ENCODE measurements at regions not wholly inside any gene's neighbourhood (a gene's known extent, or its start where the extent isn't known, plus 50 kb on each side); places are given as distances from the start of the nearest gene placed in this dataset.
"Not testable (repeated sequence)": the region's sequence is repeated elsewhere in the genome, so short reads cannot be mapped to it uniquely, and the experiment has no call there.

- DNase-seq, result no peak
These were observed 1630.1 kb upstream of the C9orf72 start for GRCh38 chr9:29203244-29203930.

GRCh38 chr9:29208670-29209069 is 1635.4 kb upstream of the C9orf72 start:
- DNase-seq, result no peak

- no peak for DNase-seq
These were observed 1636.5 kb upstream of the C9orf72 start for GRCh38 chr9:29209748-29210291.

- no peak for DNase-seq
These were observed 1637.8 kb upstream of the C9orf72 start for GRCh38 chr9:29211003-29211579.

- no peak for DNase-seq
These were observed 1638.5 kb upstream of the C9orf72 start for GRCh38 chr9:29211580-29212396.

- no peak for DNase-seq
These were observed 1639.4 kb upstream of the C9orf72 start for GRCh38 chr9:29212397-29213387.

GRCh38 chr9:29213417-29214153 is 1640.3 kb upstream of the C9orf72 start, which contains the start of gene LINGO2:
TSS of gene LINGO2 (minus strand) at chr9:29213601.
- DNase-seq, result no peak

- no peak for DNase-seq
These were observed 1640.9 kb upstream of the C9orf72 start for GRCh38 chr9:29214154-29214689.

- no peak for DNase-seq
These were observed 1641.5 kb upstream of the C9orf72 start for GRCh38 chr9:29214690-29215253.

GRCh38 chr9:29217966-29218365 is 1644.7 kb upstream of the C9orf72 start:
- no peak for DNase-seq

- no peak for DNase-seq
These were observed 1647.4 kb upstream of the C9orf72 start for GRCh38 chr9:29220596-29221251.

- no peak for DNase-seq
These were observed 1655.3 kb upstream of the C9orf72 start for GRCh38 chr9:29228558-29228957.

- DNase-seq, result no peak
These were observed 1657.7 kb upstream of the C9orf72 start for GRCh38 chr9:29230931-29231330.

- no peak for DNase-seq
These were observed 1659.9 kb upstream of the C9orf72 start for GRCh38 chr9:29233193-29233592.

GRCh38 chr9:29241320-29241719 is 1668.0 kb upstream of the C9orf72 start:
- no peak for DNase-seq

- no peak for DNase-seq
These were observed 1672.1 kb upstream of the C9orf72 start for GRCh38 chr9:29245351-29245750.

- DNase-seq, result not testable (repeated sequence)
These were observed 1697.1 kb upstream of the C9orf72 start for GRCh38 chr9:29270400-29270799.

- no peak for DNase-seq
These were observed 1708.8 kb upstream of the C9orf72 start for GRCh38 chr9:29282121-29282520.

GRCh38 chr9:29285818-29286217 is 1712.5 kb upstream of the C9orf72 start:
- no peak for DNase-seq

GRCh38 chr9:29289365-29289764 is 1716.1 kb upstream of the C9orf72 start:
- DNase-seq, result no peak

Data from 8988T (cell line).